ENCODE measurements at regions not wholly inside any gene's neighbourhood (a gene's known extent, or its start where the extent isn't known, plus 50 kb on each side); places are given as distances from the start of the nearest gene placed in this dataset.
"Not testable (repeated sequence)": the region's sequence is repeated elsewhere in the genome, so short reads cannot be mapped to it uniquely, and the experiment has no call there.

DNA sequence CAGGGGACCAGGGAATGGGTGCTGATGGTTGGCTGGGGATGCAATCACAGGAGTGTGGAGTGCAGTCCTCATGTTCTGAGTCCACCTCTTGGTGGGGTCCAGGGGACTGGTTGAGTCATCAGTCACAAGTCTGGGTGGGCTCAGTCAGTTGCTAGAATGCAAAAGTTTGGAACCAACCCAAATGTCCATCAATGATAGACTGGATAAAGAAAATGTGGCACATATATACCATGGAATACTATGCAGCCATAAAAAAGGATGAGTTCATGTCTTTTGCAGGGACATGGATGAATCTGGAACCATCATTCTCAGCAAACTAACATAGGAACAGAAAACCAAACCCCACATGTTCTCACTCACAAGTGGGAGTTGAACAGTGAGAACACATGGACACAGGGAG, 199.0 kb upstream of the PITRM1 start:
- not testable (repeated sequence) for H3K27ac ChIP-seq (ENCODE audit: low read depth in 2 of 2, low read length in 2 of 2)

DNA sequence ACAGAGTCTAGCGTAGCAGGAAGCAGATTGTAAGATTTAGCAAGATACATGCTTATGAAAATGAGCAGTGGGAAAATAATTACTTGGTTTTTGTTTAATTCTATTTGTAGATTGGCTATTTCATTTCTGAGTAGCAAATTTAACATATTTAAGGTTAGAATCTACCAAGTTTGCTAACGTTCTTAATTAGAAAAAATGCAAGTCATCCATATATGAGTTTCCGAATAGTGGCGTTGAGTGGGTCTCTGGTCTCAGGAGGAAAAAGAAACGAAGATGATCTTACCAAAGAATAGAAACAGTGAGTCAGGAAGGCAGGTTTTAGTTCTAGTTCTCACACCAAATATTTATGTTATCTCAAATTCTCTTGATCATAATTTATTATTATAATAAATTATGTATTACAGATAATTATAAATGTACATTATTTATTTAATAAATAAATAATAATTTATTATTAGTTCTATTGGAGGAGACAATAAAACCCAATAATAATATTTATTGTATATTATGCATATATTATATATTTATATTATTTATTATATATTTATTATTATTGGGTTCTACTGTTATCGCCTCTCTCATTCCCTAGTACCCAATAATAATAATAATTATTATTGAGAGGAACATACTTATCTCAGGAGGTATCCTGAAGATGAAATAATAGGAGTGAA, 194.3 kb upstream of the PITRM1 start:
- peaks cover 0 to 13% of the 10 kb centered on the region in 2 donors for H3K4me1 ChIP-seq (ENCODE audit: control insufficient read depth in 2 of 2, insufficient read depth in 2 of 2, low read length in 2 of 2)
- no peaks in the 10 kb centered on the region for H3K36me3 ChIP-seq (ENCODE audit: control insufficient read depth in 2 of 2, insufficient read depth in 2 of 2, low read length in 2 of 2)
- H3K4me3 ChIP-seq (ENCODE audit: low read length in 2 of 2), result no peak overlapping the region
- H3K9ac ChIP-seq (ENCODE audit: low read depth in 1 of 2, low read length in 2 of 2), result no peak overlapping the region
- H3K9me3 ChIP-seq (ENCODE audit: control insufficient read depth in 2 of 2, low read length in 2 of 2), result peaks cover 0 to 4% of the 10 kb centered on the region in 2 donors
- H3K27ac ChIP-seq (ENCODE audit: low read depth in 2 of 2, low read length in 2 of 2), result no peak overlapping the region
- no peaks in the 10 kb centered on the region for H3K27me3 ChIP-seq (ENCODE audit: control insufficient read depth in 2 of 2, insufficient read depth in 2 of 2, low read length in 2 of 2)

More for the DNA sequence above, 199.0 kb upstream of the PITRM1 start:
- not testable (repeated sequence) for H3K27me3 ChIP-seq (ENCODE audit: control insufficient read depth in 2 of 2, insufficient read depth in 2 of 2, low read length in 2 of 2); H3K4me3 ChIP-seq (ENCODE audit: low read length in 2 of 2); H3K9me3 ChIP-seq (ENCODE audit: control insufficient read depth in 2 of 2, low read length in 2 of 2); H3K36me3 ChIP-seq (ENCODE audit: control insufficient read depth in 2 of 2, insufficient read depth in 2 of 2, low read length in 2 of 2); H3K9ac ChIP-seq (ENCODE audit: low read depth in 1 of 2, low read length in 2 of 2); H3K4me1 ChIP-seq (ENCODE audit: control insufficient read depth in 2 of 2, insufficient read depth in 2 of 2, low read length in 2 of 2)

DNA sequence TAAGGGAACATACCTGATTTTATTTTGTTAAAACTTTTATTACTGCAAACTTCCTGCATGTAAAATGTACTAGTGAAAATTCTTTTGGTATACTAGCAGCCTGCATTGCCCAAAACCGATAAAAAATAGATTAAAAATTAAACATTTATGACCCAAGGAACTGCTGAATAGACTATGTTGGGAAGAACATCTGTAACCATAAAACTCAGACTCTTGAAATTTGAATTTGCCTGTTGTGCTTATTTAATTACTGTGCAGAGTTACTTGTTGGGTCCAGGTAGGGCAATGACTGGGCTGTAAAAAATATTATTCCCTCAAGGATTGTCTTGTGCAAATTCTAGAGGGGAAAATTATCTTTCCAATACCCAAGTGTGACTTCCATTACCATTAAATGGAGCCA, 193.5 kb upstream of the PITRM1 start:
- Histone ChIP-seq H3K9me3 (ENCODE audit: control insufficient read depth in 2 of 2, low read length in 2 of 2) (peaks cover 2 to 4% of the 10 kb centered on the region in 2 donors), H3K36me3 (ENCODE audit: control insufficient read depth in 2 of 2, insufficient read depth in 2 of 2, low read length in 2 of 2) (no peaks in the 10 kb centered on the region), H3K27ac (ENCODE audit: low read depth in 2 of 2, low read length in 2 of 2) (no peak overlapping the region), H3K27me3 (ENCODE audit: control insufficient read depth in 2 of 2, insufficient read depth in 2 of 2, low read length in 2 of 2) (no peaks in the 10 kb centered on the region), H3K9ac (ENCODE audit: low read depth in 1 of 2, low read length in 2 of 2) (no peak overlapping the region), H3K4me3 (ENCODE audit: low read length in 2 of 2) (no peak overlapping the region), H3K4me1 (ENCODE audit: control insufficient read depth in 2 of 2, insufficient read depth in 2 of 2, low read length in 2 of 2) (peaks cover 0 to 13% of the 10 kb centered on the region in 2 donors)

DNA sequence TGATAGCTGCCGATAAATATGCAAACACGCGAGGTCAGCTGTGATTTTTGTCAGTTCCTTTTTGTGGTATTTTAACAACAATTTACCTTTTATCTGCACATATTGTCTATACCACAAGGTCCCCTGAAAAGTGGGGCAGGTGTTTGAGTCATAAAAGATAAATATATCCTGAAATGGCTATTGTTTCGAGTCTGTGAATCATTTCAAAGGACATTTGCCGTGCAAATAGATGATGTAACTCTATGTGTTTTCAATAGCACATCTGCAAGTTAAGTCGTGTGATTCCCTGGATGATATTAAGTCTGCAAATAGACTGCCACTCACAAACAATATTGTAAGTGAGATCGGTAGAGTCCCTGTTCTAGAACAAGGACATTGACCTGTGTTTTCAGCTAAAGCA, 193.0 kb upstream of the PITRM1 start:
- Histone ChIP-seq H3K4me3 (ENCODE audit: low read length in 2 of 2) (peak overlapping the region; percentile 42 to 49), H3K27ac (ENCODE audit: low read depth in 2 of 2, low read length in 2 of 2) (no peak overlapping the region), H3K36me3 (ENCODE audit: control insufficient read depth in 2 of 2, insufficient read depth in 2 of 2, low read length in 2 of 2) (no peaks in the 10 kb centered on the region), H3K4me1 (ENCODE audit: control insufficient read depth in 2 of 2, insufficient read depth in 2 of 2, low read length in 2 of 2) (peaks cover 0 to 13% of the 10 kb centered on the region in 2 donors), H3K9ac (ENCODE audit: low read depth in 1 of 2, low read length in 2 of 2) (no peak overlapping the region), H3K9me3 (ENCODE audit: control insufficient read depth in 2 of 2, low read length in 2 of 2) (peaks cover 2 to 4% of the 10 kb centered on the region in 2 donors), H3K27me3 (ENCODE audit: control insufficient read depth in 2 of 2, insufficient read depth in 2 of 2, low read length in 2 of 2) (no peaks in the 10 kb centered on the region)

DNA sequence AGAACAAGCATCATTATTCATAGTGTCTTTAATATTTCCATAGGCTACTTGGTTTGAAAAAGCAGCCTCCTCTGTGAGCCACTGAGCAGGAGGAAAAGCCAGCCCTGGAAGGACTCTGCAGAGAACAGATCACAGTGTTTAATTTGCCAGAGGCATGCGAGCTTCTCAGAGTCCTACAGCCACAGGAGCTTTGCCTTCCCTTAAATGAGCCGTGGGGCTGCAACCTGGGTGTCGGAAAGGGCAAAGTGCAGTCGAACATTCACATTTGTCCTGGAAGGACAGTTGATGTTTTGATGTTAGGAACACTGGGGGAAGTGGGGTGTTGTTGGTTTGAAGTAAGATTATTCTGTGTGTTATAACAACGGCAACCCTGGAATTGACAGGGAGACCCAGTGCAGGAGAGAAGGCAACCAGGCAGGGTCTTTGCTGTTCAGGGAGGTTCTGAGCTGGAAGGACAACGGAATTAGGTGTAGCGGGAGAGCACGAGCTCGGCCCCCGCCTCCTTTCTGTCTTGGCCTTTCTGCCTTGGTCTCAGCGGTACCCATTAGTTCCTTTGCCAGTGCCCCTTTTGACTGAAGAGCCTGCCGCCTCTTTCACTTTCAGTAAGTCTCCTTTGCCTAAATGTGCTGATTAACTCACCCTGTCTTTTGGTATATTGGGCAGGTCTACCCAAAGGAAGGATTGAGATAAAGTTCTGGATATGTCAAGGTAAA, 192.3 kb upstream of the PITRM1 start:
- no peak overlapping the region for H3K9ac ChIP-seq (ENCODE audit: low read depth in 1 of 2, low read length in 2 of 2)
- no peaks in the 10 kb centered on the region for H3K27me3 ChIP-seq (ENCODE audit: control insufficient read depth in 2 of 2, insufficient read depth in 2 of 2, low read length in 2 of 2)
- H3K36me3 ChIP-seq (ENCODE audit: control insufficient read depth in 2 of 2, insufficient read depth in 2 of 2, low read length in 2 of 2), result no peaks in the 10 kb centered on the region
- peaks cover 0 to 13% of the 10 kb centered on the region in 2 donors for H3K4me1 ChIP-seq (ENCODE audit: control insufficient read depth in 2 of 2, insufficient read depth in 2 of 2, low read length in 2 of 2)
- no peak overlapping the region for H3K27ac ChIP-seq (ENCODE audit: low read depth in 2 of 2, low read length in 2 of 2)
- peaks cover 2 to 4% of the 10 kb centered on the region in 2 donors for H3K9me3 ChIP-seq (ENCODE audit: control insufficient read depth in 2 of 2, low read length in 2 of 2)
- H3K4me3 ChIP-seq (ENCODE audit: low read length in 2 of 2), result peak overlapping the region; percentile 42 to 49

DNA sequence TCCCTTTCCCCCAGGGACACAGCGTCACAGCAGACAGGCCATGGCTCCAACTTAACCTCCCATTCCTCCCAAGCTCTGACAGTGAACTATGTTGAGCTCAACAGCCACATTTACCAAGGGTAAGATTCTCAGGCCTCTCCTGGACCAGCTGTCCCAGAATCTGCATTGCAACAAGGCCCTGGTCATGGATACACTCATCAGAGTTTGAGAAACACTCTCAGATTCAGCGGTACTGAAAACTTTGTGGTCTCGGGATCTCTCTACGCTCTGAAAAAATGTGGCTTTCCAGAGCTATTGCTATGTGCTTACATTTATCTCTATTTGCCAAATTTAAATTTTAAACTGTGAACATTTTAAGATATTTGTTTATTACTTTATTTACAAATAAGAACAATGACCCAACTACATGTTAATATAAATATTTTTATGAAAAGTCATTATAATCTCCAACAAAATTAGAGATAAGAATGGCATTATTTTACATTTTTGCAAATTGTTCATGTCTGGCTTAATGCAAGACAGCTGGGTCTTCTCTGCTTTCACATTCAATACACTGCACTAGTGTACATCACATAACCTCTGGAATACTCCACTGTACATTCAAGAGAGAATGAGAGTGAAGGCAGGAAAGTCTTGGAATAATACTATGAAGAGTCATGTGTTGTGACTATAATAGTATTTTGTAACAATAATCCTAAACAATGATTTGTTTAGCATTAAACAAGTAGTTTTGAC, 190.9 kb upstream of the PITRM1 start:
- no peak overlapping the region for H3K9ac ChIP-seq (ENCODE audit: low read depth in 1 of 2, low read length in 2 of 2)
- H3K9me3 ChIP-seq (ENCODE audit: control insufficient read depth in 2 of 2, low read length in 2 of 2), result peaks cover 2 to 4% of the 10 kb centered on the region in 2 donors
- H3K27ac ChIP-seq (ENCODE audit: low read depth in 2 of 2, low read length in 2 of 2), result no peak overlapping the region
- peaks cover 0 to 13% of the 10 kb centered on the region in 2 donors for H3K4me1 ChIP-seq (ENCODE audit: control insufficient read depth in 2 of 2, insufficient read depth in 2 of 2, low read length in 2 of 2)
- no peaks in the 10 kb centered on the region for H3K27me3 ChIP-seq (ENCODE audit: control insufficient read depth in 2 of 2, insufficient read depth in 2 of 2, low read length in 2 of 2)
- no peak overlapping the region for H3K4me3 ChIP-seq (ENCODE audit: low read length in 2 of 2)
- no peaks in the 10 kb centered on the region for H3K36me3 ChIP-seq (ENCODE audit: control insufficient read depth in 2 of 2, insufficient read depth in 2 of 2, low read length in 2 of 2)

DNA sequence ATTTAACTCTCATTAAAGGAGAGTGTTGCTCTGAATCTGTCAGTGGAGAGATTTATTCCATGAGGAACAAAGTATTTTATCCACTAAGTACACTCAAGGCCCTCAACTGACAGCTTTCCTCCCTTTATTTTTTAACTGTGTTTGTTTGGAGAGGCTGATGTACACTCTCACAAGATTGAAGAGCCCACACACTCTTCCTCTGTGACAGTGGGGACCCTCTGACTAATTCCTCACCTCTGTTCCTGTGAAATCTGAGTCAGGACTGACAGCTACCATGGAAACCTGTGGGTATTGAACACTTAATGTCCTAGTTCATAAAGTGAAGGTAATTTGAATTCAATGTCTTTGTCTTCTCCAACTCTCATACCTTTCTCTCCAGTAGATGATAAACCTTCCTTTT, 189.8 kb upstream of the PITRM1 start:
- Histone ChIP-seq H3K27me3 (ENCODE audit: control insufficient read depth in 2 of 2, insufficient read depth in 2 of 2, low read length in 2 of 2) (no peaks in the 10 kb centered on the region), H3K9me3 (ENCODE audit: control insufficient read depth in 2 of 2, low read length in 2 of 2) (peaks cover 2 to 4% of the 10 kb centered on the region in 2 donors), H3K9ac (ENCODE audit: low read depth in 1 of 2, low read length in 2 of 2) (no peak overlapping the region), H3K4me1 (ENCODE audit: control insufficient read depth in 2 of 2, insufficient read depth in 2 of 2, low read length in 2 of 2) (peaks cover 0 to 13% of the 10 kb centered on the region in 2 donors), H3K4me3 (ENCODE audit: low read length in 2 of 2) (no peak overlapping the region), H3K27ac (ENCODE audit: low read depth in 2 of 2, low read length in 2 of 2) (no peak overlapping the region), H3K36me3 (ENCODE audit: control insufficient read depth in 2 of 2, insufficient read depth in 2 of 2, low read length in 2 of 2) (no peaks in the 10 kb centered on the region)

DNA sequence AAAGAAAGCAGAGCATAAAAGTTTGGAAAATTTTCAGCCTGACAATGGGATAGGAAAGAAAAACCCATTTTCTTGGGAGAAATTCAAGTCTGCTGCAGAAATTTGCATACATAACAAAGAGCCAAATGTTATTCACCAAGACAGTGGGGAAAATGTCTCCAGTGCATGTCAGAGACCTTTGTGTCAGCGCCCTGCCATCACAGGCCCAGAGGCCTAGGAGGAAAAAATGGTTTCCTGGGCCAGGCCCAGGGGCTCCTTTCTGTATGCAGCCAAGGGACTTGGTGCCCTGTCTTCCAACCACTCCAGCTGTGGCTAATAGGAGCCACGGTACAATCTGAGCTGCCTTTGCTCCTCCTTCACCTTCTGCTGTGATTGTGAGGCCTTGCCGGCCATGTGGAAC, 189.1 kb upstream of the PITRM1 start:
- Histone ChIP-seq H3K27ac (ENCODE audit: low read depth in 2 of 2, low read length in 2 of 2) (no peak overlapping the region), H3K9ac (ENCODE audit: low read depth in 1 of 2, low read length in 2 of 2) (no peak overlapping the region), H3K4me3 (ENCODE audit: low read length in 2 of 2) (no peak overlapping the region), H3K27me3 (ENCODE audit: control insufficient read depth in 2 of 2, insufficient read depth in 2 of 2, low read length in 2 of 2) (no peaks in the 10 kb centered on the region), H3K4me1 (ENCODE audit: control insufficient read depth in 2 of 2, insufficient read depth in 2 of 2, low read length in 2 of 2) (peaks cover 0 to 13% of the 10 kb centered on the region in 2 donors), H3K9me3 (ENCODE audit: control insufficient read depth in 2 of 2, low read length in 2 of 2) (peaks cover 2 to 4% of the 10 kb centered on the region in 2 donors), H3K36me3 (ENCODE audit: control insufficient read depth in 2 of 2, insufficient read depth in 2 of 2, low read length in 2 of 2) (no peaks in the 10 kb centered on the region)

DNA sequence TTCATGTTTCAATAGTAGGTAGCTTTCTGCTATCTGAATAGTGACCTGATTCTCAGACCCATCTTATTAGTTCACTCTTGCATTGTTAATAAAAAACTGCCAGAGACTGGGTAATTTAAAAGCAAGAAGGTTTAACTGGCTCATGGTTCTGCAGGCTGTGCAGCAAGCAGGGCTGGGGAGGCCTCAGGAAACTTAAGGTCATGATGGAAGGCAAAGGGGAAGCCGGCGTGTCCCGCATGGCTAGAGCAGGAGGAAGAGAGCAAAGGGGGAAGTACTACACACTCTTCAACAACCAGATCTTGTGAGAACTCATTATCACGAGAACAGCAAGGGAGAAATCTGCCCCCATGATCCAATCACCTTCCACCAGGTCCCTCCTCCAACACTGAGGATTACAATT, 185.2 kb upstream of the PITRM1 start:
- Histone ChIP-seq H3K27ac (ENCODE audit: low read depth in 2 of 2, low read length in 2 of 2) (no peak overlapping the region), H3K9ac (ENCODE audit: low read depth in 1 of 2, low read length in 2 of 2) (no peak overlapping the region), H3K4me1 (ENCODE audit: control insufficient read depth in 2 of 2, insufficient read depth in 2 of 2, low read length in 2 of 2) (no peaks in the 10 kb centered on the region), H3K4me3 (ENCODE audit: low read length in 2 of 2) (no peak overlapping the region), H3K9me3 (ENCODE audit: control insufficient read depth in 2 of 2, low read length in 2 of 2) (peaks cover 2 to 4% of the 10 kb centered on the region in 2 donors), H3K36me3 (ENCODE audit: control insufficient read depth in 2 of 2, insufficient read depth in 2 of 2, low read length in 2 of 2) (no peaks in the 10 kb centered on the region), H3K27me3 (ENCODE audit: control insufficient read depth in 2 of 2, insufficient read depth in 2 of 2, low read length in 2 of 2) (no peaks in the 10 kb centered on the region)

DNA sequence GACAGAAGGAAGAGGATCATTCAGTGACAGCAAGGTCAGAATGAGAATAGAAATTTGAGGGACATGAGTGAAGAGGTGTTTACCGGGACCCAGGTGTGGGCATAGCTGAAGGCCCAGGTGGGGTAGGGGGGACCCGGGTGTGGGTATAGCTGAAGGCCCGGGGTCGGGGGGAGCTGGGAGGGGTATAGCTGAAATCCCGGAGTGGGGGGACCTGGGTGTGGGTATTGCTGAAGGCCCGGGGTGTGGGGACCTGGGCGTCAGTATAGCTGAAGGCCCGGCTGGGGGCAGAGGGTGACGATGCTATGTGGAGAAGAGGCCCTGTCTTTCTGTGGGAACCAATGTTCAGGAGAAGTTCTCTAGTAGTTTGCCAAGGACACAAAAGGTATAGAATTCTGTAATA, 183.0 kb upstream of the PITRM1 start:
- Histone ChIP-seq H3K9ac (ENCODE audit: low read depth in 1 of 2, low read length in 2 of 2) (no peak overlapping the region), H3K36me3 (ENCODE audit: control insufficient read depth in 2 of 2, insufficient read depth in 2 of 2, low read length in 2 of 2) (no peaks in the 10 kb centered on the region), H3K4me3 (ENCODE audit: low read length in 2 of 2) (no peak overlapping the region), H3K4me1 (ENCODE audit: control insufficient read depth in 2 of 2, insufficient read depth in 2 of 2, low read length in 2 of 2) (no peaks in the 10 kb centered on the region), H3K27ac (ENCODE audit: low read depth in 2 of 2, low read length in 2 of 2) (no peak overlapping the region), H3K27me3 (ENCODE audit: control insufficient read depth in 2 of 2, insufficient read depth in 2 of 2, low read length in 2 of 2) (no peaks in the 10 kb centered on the region), H3K9me3 (ENCODE audit: control insufficient read depth in 2 of 2, low read length in 2 of 2) (no peaks in the 10 kb centered on the region)
